OCI-LY1 (cell line): ENCODE measurements at regions not wholly inside any gene's neighbourhood (a gene's known extent, or its start where the extent isn't known, plus 50 kb on each side); places are given as distances from the start of the nearest gene placed in this dataset.

ENCODE experiments used
- H2AFZ ChIP-seq: fragments of 200-600 bp; sonication (generic), shearing (Covaris generic); 2 replicates; pipeline ENCODE4 v1.6.0; 2014; ENCODE audit warnings: antibody characterized with exemption, mild to moderate bottlenecking, low read length
- H3F3A ChIP-seq: fragments of 200-600 bp; sonication (generic), shearing (Covaris generic); 2 replicates; pipeline ENCODE4 v1.6.0; 2014; ENCODE audit warnings: mild to moderate bottlenecking, antibody characterized with exemption, low read length, moderate library complexity; ENCODE audit not compliant: insufficient read depth
- H3K27ac ChIP-seq: fragments of 200-600 bp; sonication (generic); 2 replicates; pipeline ENCODE4 v1.5.1; 2014; ENCODE audit warnings: low read length, mixed run types, mild to moderate bottlenecking, low read depth; ENCODE audit not compliant: poor library complexity, severe bottlenecking
- H3K27me3 ChIP-seq: fragments of 200-600 bp; sonication (generic); 2 replicates; pipeline ENCODE4 v1.6.0; 2014; ENCODE audit warnings: antibody characterized with exemption, mild to moderate bottlenecking, low read length, moderate library complexity; ENCODE audit not compliant: insufficient read depth
- H3K36me3 ChIP-seq: fragments of 200-600 bp; sonication (generic); 2 replicates; pipeline ENCODE4 v1.6.1; 2014; ENCODE audit warnings: mild to moderate bottlenecking, antibody characterized with exemption, low read length, moderate library complexity, mixed read lengths; ENCODE audit not compliant: insufficient read depth
- H3K4me1 ChIP-seq: fragments of 200-600 bp; sonication (generic); 2 replicates; pipeline ENCODE4 v1.5.1; 2014; ENCODE audit warnings: mild to moderate bottlenecking, low read length, moderate library complexity; ENCODE audit not compliant: insufficient read depth, severe bottlenecking
- H3K4me2 ChIP-seq: fragments of 200-600 bp; sonication (generic), shearing (Covaris generic); 2 replicates; pipeline ENCODE4 v1.6.1; 2014; ENCODE audit warnings: low read length
- H3K4me3 ChIP-seq: fragments of 200-600 bp; sonication (generic); 2 replicates; pipeline ENCODE4 v1.5.1; 2014; ENCODE audit warnings: low read length, low read depth, mild to moderate bottlenecking, mixed read lengths; ENCODE audit not compliant: poor library complexity, severe bottlenecking
- H3K79me2 ChIP-seq: fragments of 200-600 bp; shearing (Covaris generic); 2 replicates; pipeline ENCODE4 v1.6.1; 2016; ENCODE audit warnings: mixed run types, low read length, mixed read lengths; ENCODE audit not compliant: insufficient read depth
- H3K9ac ChIP-seq: fragments of 200-600 bp; sonication (generic), shearing (Covaris generic); 2 replicates; pipeline ENCODE4 v1.6.1; 2014; ENCODE audit warnings: mild to moderate bottlenecking, low read length, mixed read lengths
- H3K9me2 ChIP-seq: fragments of 200-600 bp; sonication (generic), shearing (Covaris generic); 2 replicates; pipeline ENCODE4 v1.6.1; 2014; ENCODE audit warnings: low read depth, mild to moderate bottlenecking, low read length, mixed read lengths
- H3K9me3 ChIP-seq: fragments of 200-600 bp; shearing (Covaris generic); 2 replicates; pipeline ENCODE4 v1.6.1; 2014; ENCODE audit warnings: low read length, mixed read lengths
- H4K20me1 ChIP-seq: fragments of 200-600 bp; sonication (generic), shearing (Covaris generic); 2 replicates; pipeline ENCODE4 v1.6.0; 2016; ENCODE audit warnings: mild to moderate bottlenecking, low read length; ENCODE audit not compliant: insufficient read depth
- EZH2 ChIP-seq: fragments of 200-600 bp; sonication (generic), shearing (Covaris generic); IDR thresholded peaks from 2 replicates; pipeline ENCODE4 v1.8.0; 2017; ENCODE audit warnings: borderline replicate concordance, mixed run types, mild to moderate bottlenecking, antibody characterized with exemption, low read length, moderate library complexity, mixed read lengths
- TF ChIP-seq, protein P1 (sequence below): fragments of 200-600 bp; sonication (generic), shearing (Covaris generic); IDR thresholded peaks from 2 replicates; pipeline ENCODE4 v1.5.1; 2017; ENCODE audit warnings: mild to moderate bottlenecking, antibody characterized with exemption, low read length, moderate library complexity, mixed read lengths

DNA sequence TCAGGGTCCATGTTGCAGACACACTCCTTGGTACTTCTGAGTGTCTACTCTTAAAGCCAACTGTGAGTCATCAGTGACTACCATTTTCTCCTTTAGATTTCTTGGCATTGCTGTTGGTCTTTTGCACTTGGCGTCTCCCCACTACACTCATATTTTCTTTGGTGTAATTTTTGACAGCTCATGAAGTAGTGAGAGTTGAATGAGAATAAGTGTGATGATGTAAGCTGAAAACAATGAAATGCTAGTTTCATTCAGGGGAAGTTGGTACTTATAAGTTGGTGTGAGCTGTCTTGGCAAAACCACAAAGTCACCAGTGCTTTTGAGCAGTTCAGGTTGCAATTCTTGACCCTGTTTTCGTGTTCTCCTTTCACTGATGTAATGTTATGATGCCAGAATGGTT, 142.9 kb upstream of the ARX start:
- H3K9me2 ChIP-seq, result no peaks in the 10 kb centered on the region
- no peaks in the 10 kb centered on the region for H3K4me1 ChIP-seq
- H3K4me2 ChIP-seq, result no peak overlapping the region
- no peaks in the 10 kb centered on the region for H4K20me1 ChIP-seq
- H3K4me3 ChIP-seq, result no peak overlapping the region
- no peaks in the 10 kb centered on the region for H3K79me2 ChIP-seq
- no peak for TF ChIP-seq EZH2
- TF ChIP-seq, protein P1, sequence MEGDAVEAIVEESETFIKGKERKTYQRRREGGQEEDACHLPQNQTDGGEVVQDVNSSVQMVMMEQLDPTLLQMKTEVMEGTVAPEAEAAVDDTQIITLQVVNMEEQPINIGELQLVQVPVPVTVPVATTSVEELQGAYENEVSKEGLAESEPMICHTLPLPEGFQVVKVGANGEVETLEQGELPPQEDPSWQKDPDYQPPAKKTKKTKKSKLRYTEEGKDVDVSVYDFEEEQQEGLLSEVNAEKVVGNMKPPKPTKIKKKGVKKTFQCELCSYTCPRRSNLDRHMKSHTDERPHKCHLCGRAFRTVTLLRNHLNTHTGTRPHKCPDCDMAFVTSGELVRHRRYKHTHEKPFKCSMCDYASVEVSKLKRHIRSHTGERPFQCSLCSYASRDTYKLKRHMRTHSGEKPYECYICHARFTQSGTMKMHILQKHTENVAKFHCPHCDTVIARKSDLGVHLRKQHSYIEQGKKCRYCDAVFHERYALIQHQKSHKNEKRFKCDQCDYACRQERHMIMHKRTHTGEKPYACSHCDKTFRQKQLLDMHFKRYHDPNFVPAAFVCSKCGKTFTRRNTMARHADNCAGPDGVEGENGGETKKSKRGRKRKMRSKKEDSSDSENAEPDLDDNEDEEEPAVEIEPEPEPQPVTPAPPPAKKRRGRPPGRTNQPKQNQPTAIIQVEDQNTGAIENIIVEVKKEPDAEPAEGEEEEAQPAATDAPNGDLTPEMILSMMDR, result no peak
- H3K9ac ChIP-seq, result no peak overlapping the region
- H3K9me3 ChIP-seq, result no peaks in the 10 kb centered on the region
- H3F3A ChIP-seq, result no peaks in the 10 kb centered on the region
- no peaks in the 10 kb centered on the region for H3K36me3 ChIP-seq
- H3K27me3 ChIP-seq, result no peaks in the 10 kb centered on the region
- H3K27ac ChIP-seq, result no peak overlapping the region
- H2AFZ ChIP-seq, result no peak overlapping the region

DNA sequence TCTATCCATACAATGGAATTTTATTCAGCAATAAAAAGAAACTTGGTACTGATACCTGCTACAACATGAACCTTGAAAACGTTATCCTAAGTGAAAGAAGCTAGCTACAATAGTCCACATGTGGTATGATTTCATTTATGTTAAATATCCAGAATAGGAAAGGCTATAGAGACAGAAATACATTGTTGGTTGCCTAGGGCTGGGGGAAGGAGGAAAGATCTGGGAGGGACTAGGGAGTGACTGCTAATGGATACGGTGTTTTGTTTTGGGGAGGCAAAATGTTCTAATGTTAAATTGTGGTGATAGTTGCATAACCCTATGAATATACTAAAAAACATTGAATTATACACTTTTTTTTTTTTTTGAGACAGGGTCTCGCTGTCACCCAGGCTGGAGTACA, 141.1 kb upstream of the ARX start:
- H3K4me1 ChIP-seq, result no peaks in the 10 kb centered on the region
- no peak for TF ChIP-seq EZH2
- TF ChIP-seq, protein P1, result no peak

DNA sequence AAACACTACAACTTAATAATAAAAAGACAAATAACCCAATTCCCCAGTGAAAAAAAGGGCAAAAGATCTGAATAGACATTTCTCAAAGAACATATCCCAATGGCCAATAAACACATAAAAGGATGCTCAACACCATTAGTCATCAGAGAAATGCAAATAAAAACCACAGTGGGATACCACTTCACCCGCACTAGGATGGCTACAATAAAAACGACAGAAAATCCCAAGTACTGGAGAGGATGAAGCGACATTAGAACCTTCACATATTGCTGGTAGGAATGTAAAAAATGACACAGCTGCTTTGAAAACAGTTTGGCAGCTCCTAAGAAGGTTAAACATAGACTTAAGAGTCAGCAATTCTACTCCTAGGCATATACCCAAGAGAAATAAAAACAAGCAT, 140.6 kb upstream of the ARX start:
- no peaks in the 10 kb centered on the region for H3K36me3 ChIP-seq
- H3K9me2 ChIP-seq, result no peaks in the 10 kb centered on the region
- no peaks in the 10 kb centered on the region for H4K20me1 ChIP-seq
- H2AFZ ChIP-seq, result no peak overlapping the region
- TF ChIP-seq, protein P1, result no peak
- TF ChIP-seq EZH2, result no peak
- no peaks in the 10 kb centered on the region for H3K79me2 ChIP-seq
- H3K9ac ChIP-seq, result no peak overlapping the region
- no peak overlapping the region for H3K4me2 ChIP-seq
- H3K9me3 ChIP-seq, result no peaks in the 10 kb centered on the region
- no peak overlapping the region for H3K4me3 ChIP-seq
- no peaks in the 10 kb centered on the region for H3K27me3 ChIP-seq
- no peaks in the 10 kb centered on the region for H3F3A ChIP-seq
- H3K4me1 ChIP-seq, result no peaks in the 10 kb centered on the region
- no peak overlapping the region for H3K27ac ChIP-seq

More for the DNA sequence above, 141.1 kb upstream of the ARX start:
- no peaks in the 10 kb centered on the region for H3K9me3 ChIP-seq
- H3K4me2 ChIP-seq, result no peak overlapping the region
- H3K27me3 ChIP-seq, result no peaks in the 10 kb centered on the region
- H3F3A ChIP-seq, result no peaks in the 10 kb centered on the region
- H4K20me1 ChIP-seq, result no peaks in the 10 kb centered on the region
- H3K9me2 ChIP-seq, result no peaks in the 10 kb centered on the region
- H3K79me2 ChIP-seq, result no peaks in the 10 kb centered on the region
- no peaks in the 10 kb centered on the region for H3K36me3 ChIP-seq
- H3K9ac ChIP-seq, result no peak overlapping the region
- H3K27ac ChIP-seq, result no peak overlapping the region
- H3K4me3 ChIP-seq, result no peak overlapping the region
- no peak overlapping the region for H2AFZ ChIP-seq
